WTC11 (cell line): ENCODE measurements at regions not wholly inside any gene's neighbourhood (a gene's known extent, or its start where the extent isn't known, plus 50 kb on each side); places are given as distances from the start of the nearest gene placed in this dataset.

Source experiments
- ATAC-seq: fragments of 200-7000 bp; cut with Tn5 transposase; 2 replicates; pipeline ENCODE4 v1.10.0; 2021; ENCODE audit warnings: mild to moderate bottlenecking, moderate library complexity
- CTCF ChIA-PET: fragments of 300-600 bp; sonication (Branson Sonifier 250); formaldehyde crosslinking; loops from one replicate; lab custom pipeline; 2021; ENCODE audit warnings: antibody characterized with exemption; lab: Charles Lee
- POLR2A ChIA-PET: fragments of 350-600 bp; sonication (Branson Sonifier 250); formaldehyde crosslinking; loops from one replicate; lab custom pipeline; 2021; ENCODE audit warnings: antibody characterized with exemption; lab: Charles Lee
- DNase-seq: peaks from one replicate; pipeline ENCODE4 v3.0.0; 2021; ENCODE audit warnings: low spot score
- H3K27ac Mint-ChIP-seq: 2 replicates; pipeline ENCODE4 v1.8.0; 2021; ENCODE audit warnings: mixed read lengths
- H3K27me3 Mint-ChIP-seq: 2 replicates; pipeline ENCODE4 v1.8.0; 2021; ENCODE audit warnings: low read depth, mild to moderate bottlenecking, moderate library complexity, mixed read lengths
- H3K36me3 Mint-ChIP-seq: 2 replicates; pipeline ENCODE4 v1.8.0; 2021; ENCODE audit warnings: mixed read lengths
- H3K4me1 Mint-ChIP-seq: 2 replicates; pipeline ENCODE4 v1.8.0; 2022; ENCODE audit warnings: mixed read lengths
- H3K4me3 Mint-ChIP-seq: 2 replicates; pipeline ENCODE4 v1.8.0; 2021; ENCODE audit warnings: mild to moderate bottlenecking, moderate library complexity, mixed read lengths
- H3K9me3 Mint-ChIP-seq: 2 replicates; pipeline ENCODE4 v1.8.0; 2021; ENCODE audit warnings: mixed read lengths
- CBFB ChIP-seq: sonication (generic); formaldehyde crosslinking; IDR thresholded peaks from 2 replicates; pipeline ENCODE4 v1.8.1; 2022; ENCODE audit warnings: mild to moderate bottlenecking, low read depth, missing genetic modification reagents
- E2F4 ChIP-seq: sonication (generic); formaldehyde crosslinking; IDR thresholded peaks from 2 replicates; pipeline ENCODE4 v1.8.1; 2022; ENCODE audit warnings: low read depth, mild to moderate bottlenecking, moderate library complexity, missing genetic modification reagents, borderline replicate concordance
- ERG ChIP-seq: fragments of 250-450 bp; sonication (Bioruptor Pico); IDR thresholded peaks from 2 replicates; pipeline ENCODE4 v1.8.0; 2021; ENCODE audit warnings: mild to moderate bottlenecking
- ESRRA ChIP-seq: sonication (generic); formaldehyde crosslinking; IDR thresholded peaks from 2 replicates; pipeline ENCODE4 v1.8.1; 2022; ENCODE audit warnings: mild to moderate bottlenecking, missing genetic modification reagents, borderline replicate concordance
- GTF2I ChIP-seq: fragments of 250-450 bp; sonication (Bioruptor Pico); conservative IDR thresholded peaks from 2 replicates; pipeline ENCODE4 v1.4.0; 2021; ENCODE audit warnings: mild to moderate bottlenecking
- IRF2 ChIP-seq: sonication (generic); formaldehyde crosslinking; IDR thresholded peaks from 2 replicates; pipeline ENCODE4 v1.8.0; 2022; ENCODE audit warnings: low read depth, missing genetic modification reagents, borderline replicate concordance
- MAX ChIP-seq: sonication (generic); formaldehyde crosslinking; IDR thresholded peaks from 2 replicates; pipeline ENCODE4 v1.8.0; 2022; ENCODE audit warnings: mild to moderate bottlenecking, missing genetic modification reagents
- RORB ChIP-seq: fragments of 250-450 bp; sonication (Bioruptor Pico); IDR thresholded peaks from 2 replicates; pipeline ENCODE4 v1.9.0; 2021; ENCODE audit warnings: mild to moderate bottlenecking
- TP53 ChIP-seq: sonication (generic); formaldehyde crosslinking; IDR thresholded peaks from 2 replicates; pipeline ENCODE4 v1.8.1; 2023; ENCODE audit warnings: mild to moderate bottlenecking, missing genetic modification reagents
- ZBTB21 ChIP-seq: sonication (generic); formaldehyde crosslinking; IDR thresholded peaks from 2 replicates; pipeline ENCODE4 v1.8.1; 2023; ENCODE audit warnings: mild to moderate bottlenecking, missing genetic modification reagents, borderline replicate concordance
- ZBTB43 ChIP-seq: sonication (generic); formaldehyde crosslinking; IDR thresholded peaks from 2 replicates; pipeline ENCODE4 v1.8.1; 2023; ENCODE audit warnings: mild to moderate bottlenecking, missing genetic modification reagents
- ZMAT4 ChIP-seq: fragments of 250-450 bp; sonication (Bioruptor Pico); IDR thresholded peaks from 2 replicates; pipeline ENCODE4 v1.9.0; 2021; ENCODE audit warnings: mild to moderate bottlenecking
- ZNF317 ChIP-seq: sonication (generic); formaldehyde crosslinking; IDR thresholded peaks from 2 replicates; pipeline ENCODE4 v1.8.1; 2023; ENCODE audit warnings: low read depth, mild to moderate bottlenecking, moderate library complexity, missing genetic modification reagents, borderline replicate concordance
- ZNF396 ChIP-seq: fragments of 250-450 bp; sonication (Bioruptor Pico); IDR thresholded peaks from 2 replicates; pipeline ENCODE4 v1.8.0; 2021; ENCODE audit warnings: mild to moderate bottlenecking, moderate library complexity, borderline replicate concordance
- ZNF416 ChIP-seq: fragments of 250-450 bp; sonication (Bioruptor Pico); IDR thresholded peaks from 2 replicates; pipeline ENCODE4 v1.9.0; 2021; ENCODE audit warnings: mild to moderate bottlenecking, inconsistent platforms
- ZNF532 ChIP-seq: fragments of 250-450 bp; sonication (Bioruptor Pico); IDR thresholded peaks from 2 replicates; pipeline ENCODE4 v1.9.0; 2021; ENCODE audit warnings: mild to moderate bottlenecking, borderline replicate concordance

- TF ChIP-seq E2F4 (CRISPR knock-in tag) = no peak
- TF ChIP-seq CBFB = no peak
- TF ChIP-seq GTF2I (CRISPR knock-in tag) = no peak
- TF ChIP-seq ZBTB43 (CRISPR knock-in tag) = no peak
- no peak for TF ChIP-seq MAX (CRISPR knock-in tag)
- TF ChIP-seq ZNF317 = no peak
- TF ChIP-seq ZNF532 (CRISPR knock-in tag) = no peak
- TF ChIP-seq RORB (CRISPR knock-in tag) = no peak
- TF ChIP-seq ERG (CRISPR knock-in tag) = no peak
- TF ChIP-seq, all 79 proteins: peak for 0
Measured at GRCh38 chr2:18286897-18287296, 273.6 kb downstream of the RDH14 start (continued).

GRCh38 chr2:18284331-18284730 is 276.1 kb downstream of the RDH14 start:
- TF ChIP-seq RORB (CRISPR knock-in tag) (no peak), ZMAT4 (CRISPR knock-in tag) (no peak)
- H3K9me3 Mint-ChIP-seq = peaks cover 22% of the 10 kb centered on the region
- no peak for DNase-seq
- ATAC-seq = no peak
- CTCF ChIA-PET = no interaction called here
- H3K4me1 Mint-ChIP-seq = no peaks in the 10 kb centered on the region
- H3K4me3 Mint-ChIP-seq = no peak overlapping the region
- H3K27ac Mint-ChIP-seq = no peak overlapping the region
- no peaks in the 10 kb centered on the region for H3K36me3 Mint-ChIP-seq
- POLR2A ChIA-PET = no interaction called here
- H3K27me3 Mint-ChIP-seq = peaks cover 3% of the 10 kb centered on the region; the same call in 1 of the 2 replicates

- H3K27me3 Mint-ChIP-seq = peaks cover 3% of the 10 kb centered on the region; the same call in 1 of the 2 replicates
- POLR2A ChIA-PET = no interaction called here
- DNase-seq (no peak), ATAC-seq (no peak)
- TF ChIP-seq TP53 (CRISPR knock-in tag) (no peak), ESRRA (CRISPR knock-in tag) (no peak), ZBTB21 (CRISPR knock-in tag) (no peak), ZNF416 (CRISPR knock-in tag) (no peak), ZNF396 (CRISPR knock-in tag) (no peak), IRF2 (no peak)
- no peaks in the 10 kb centered on the region for H3K36me3 Mint-ChIP-seq
- H3K9me3 Mint-ChIP-seq = peaks cover 22% of the 10 kb centered on the region
- H3K27ac Mint-ChIP-seq = no peak overlapping the region
- H3K4me3 Mint-ChIP-seq = no peak overlapping the region
- CTCF ChIA-PET = no interaction called here
- H3K4me1 Mint-ChIP-seq = 0 out of 2 replicates have a peak, but pooled peaks cover 2% of the 10 kb centered on the region
Measured at GRCh38 chr2:18282026-18282425, 278.4 kb downstream of the RDH14 start.
